ENCODE measurements at regions not wholly inside any gene's neighbourhood (a gene's known extent, or its start where the extent isn't known, plus 50 kb on each side); places are given as distances from the start of the nearest gene placed in this dataset.

DNA sequence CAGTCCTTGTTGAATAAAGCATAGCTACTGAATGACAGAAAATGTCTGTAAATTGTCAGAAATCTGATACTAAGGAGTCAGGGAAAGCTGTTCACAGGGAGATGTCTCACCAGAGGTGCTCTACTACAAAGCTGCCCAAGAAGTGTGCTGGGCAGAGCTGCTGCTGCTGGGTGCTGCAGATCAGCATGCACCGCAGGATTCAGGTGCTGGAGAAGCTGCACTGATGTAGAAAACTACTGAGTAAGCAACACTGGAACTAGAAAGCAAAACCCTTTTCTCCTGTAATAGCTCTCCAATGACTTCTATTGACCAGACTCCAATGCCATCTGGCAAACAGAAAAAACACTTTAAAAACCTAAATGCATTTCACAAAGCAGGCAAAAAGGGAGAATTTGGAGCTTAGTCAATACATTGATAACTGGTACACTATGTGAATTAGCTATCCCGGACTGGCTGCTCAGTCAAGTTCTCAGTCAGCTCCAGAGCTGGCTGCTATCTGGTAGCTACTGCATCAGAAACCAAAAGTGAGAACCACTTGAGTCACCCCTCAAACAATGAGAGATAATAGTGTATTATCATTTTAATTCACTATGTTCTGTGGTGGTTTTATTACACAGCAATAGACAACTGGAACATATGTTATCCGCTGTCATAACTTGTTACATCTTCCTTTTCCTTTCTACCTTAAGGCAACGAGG lies 493.1 kb downstream of the CPS1 start:
- POLR2A ChIA-PET (ENCODE audit: partially characterized antibody), result interaction anchor here (0.6 kb wide), 1 partner anchor 8 kb away, joined by 3 read pairs; no protein-coding TSS in a partner anchor
- Histone ChIP-seq H3K4me1 (replicated peaks in 1 of 4; ENCODE audit: control insufficient read depth in 3 of 4, insufficient read depth in 4 of 4, low read length in 3 of 4) (no peaks in the 10 kb centered on the region), H4K20me1 (replicated peaks in 1 of 2; ENCODE audit: control insufficient read depth in 1 of 2, insufficient read depth in 2 of 2, low read length in 2 of 2) (no peaks in the 10 kb centered on the region)

More for the DNA sequence above, 493.1 kb downstream of the CPS1 start:
- TF ChIP-seq SP2 (IDR thresholded peaks at IDR 0.05; ENCODE audit: low read length), result no peak
- no peak overlapping the region for H2BK12ac ChIP-seq (ENCODE audit: low read depth, low read length)
- 0 out of 2 replicates have a peak overlapping the region, but pooled peaks have one; percentile 5 for H2AFZ ChIP-seq (ENCODE audit: low read length)
- no peaks in the 10 kb centered on the region for H3K36me3 ChIP-seq (ENCODE audit: control insufficient read depth in 2 of 4, insufficient read depth in 4 of 4, low read length in 3 of 4)
- no peak for FAIRE-seq
- H3K23ac ChIP-seq (ENCODE audit: insufficient read length), result no peak overlapping the region
- WGBS, 2 experiments (ENCODE audit: extremely low coverage in 1 of 2, insufficient coverage in 1 of 2, insufficient read length in 1 of 2, insufficient replicate concordance in 2 of 2, low coverage in 1 of 2, low lambda C conversion rate in 2 of 2, missing lambda C conversion rate in 1 of 2), result 98% methylated on average over 4 of the region's 4 CpGs; no CpG with 5 or more reads in 1 of the 2 experiments
- no peaks in the 10 kb centered on the region for H3K9me3 ChIP-seq (ENCODE audit: insufficient read depth in 2 of 2, low read depth in 1 of 2, low read length in 1 of 2)
- no peak overlapping the region for H2AK5ac ChIP-seq (ENCODE audit: low read depth, low read length)
- no peak overlapping the region for H4K5ac ChIP-seq (ENCODE audit: insufficient read length, low read depth, low read length)
- no peak overlapping the region for H2BK20ac ChIP-seq (ENCODE audit: low read length)
- no peaks in the 10 kb centered on the region for H3K79me1 ChIP-seq (ENCODE audit: low read depth, low read length)
- H3K14ac ChIP-seq (ENCODE audit: insufficient read length), result no peak overlapping the region
- no peak overlapping the region for H3K27ac ChIP-seq (ENCODE audit: low read depth, low read length)
- no peak overlapping the region for H2BK5ac ChIP-seq (ENCODE audit: low read depth, low read length)
- H3K4me3 ChIP-seq (ENCODE audit: extremely low read depth in 1 of 4, insufficient read depth in 2 of 4, low read depth in 3 of 4, low read length in 4 of 4), result no peak overlapping the region
- H3K23me2 ChIP-seq (ENCODE audit: low read depth, low read length), result no peaks in the 10 kb centered on the region; the same call in 1 of the 2 replicates
- no peak overlapping the region for H3K4me2 ChIP-seq (ENCODE audit: insufficient read depth in 1 of 2, low read depth in 2 of 2, low read length in 2 of 2)
- no peak overlapping the region for H3K56ac ChIP-seq (replicated peaks; ENCODE audit: insufficient read length, low read depth, low read length)
- no peaks in the 10 kb centered on the region for H3K79me2 ChIP-seq (ENCODE audit: control insufficient read depth in 1 of 2, insufficient read depth in 2 of 2, low read length in 2 of 2)
- H4K91ac ChIP-seq (replicated peaks; ENCODE audit: insufficient read length, low read length), result no peak overlapping the region
- H2BK120ac ChIP-seq (replicated peaks; ENCODE audit: low read depth, low read length), result no peak overlapping the region
- H3K18ac ChIP-seq (ENCODE audit: extremely low read depth, low read length), result no peak overlapping the region
- no peak for DNase-seq (ENCODE audit: low read depth in 1 of 2, low spot score in 2 of 2)
- H3K9ac ChIP-seq (replicated peaks in 1 of 4; ENCODE audit: extremely low read depth in 1 of 4, low read depth in 3 of 4, low read length in 3 of 4), result no peak overlapping the region
- no peak overlapping the region for H4K8ac ChIP-seq (ENCODE audit: extremely low read depth, insufficient read depth, low read length)
- CTCF ChIA-PET (ENCODE audit: partially characterized antibody), result interaction anchor here (0.9 to 2.3 kb wide), 6 partner anchors 10 to 651 kb away, joined by 3 to 17 read pairs (median 4); no protein-coding TSS in a partner anchor
- no peaks in the 10 kb centered on the region for H3K27me3 ChIP-seq (replicated peaks in 1 of 4; ENCODE audit: control insufficient read depth in 3 of 4, extremely low read depth in 1 of 4, insufficient read depth in 3 of 4, low read length in 3 of 4)
- no peak overlapping the region for H3K4ac ChIP-seq (replicated peaks; ENCODE audit: insufficient read length, low read depth, low read length)
- no peak overlapping the region for H2BK15ac ChIP-seq (ENCODE audit: low read length)
